DND-41 (cell line): ENCODE measurements at regions not wholly inside any gene's neighbourhood (a gene's known extent, or its start where the extent isn't known, plus 50 kb on each side); places are given as distances from the start of the nearest gene placed in this dataset.
"Not testable (repeated sequence)": the region's sequence is repeated elsewhere in the genome, so short reads cannot be mapped to it uniquely, and the experiment has no call there.

Source experiments
- CTCF ChIP-seq: IDR thresholded peaks from 2 replicates; pipeline ENCODE4 v1.5.1; 2012; ENCODE audit warnings: borderline replicate concordance, low read length, moderate library complexity, mild to moderate bottlenecking; ENCODE audit not compliant: poor library complexity, severe bottlenecking; ENCODE audit errors: extremely low read depth
- EZH2 ChIP-seq: IDR thresholded peaks from 3 replicates; pipeline ENCODE4 v1.6.1; 2012; ENCODE audit warnings: borderline replicate concordance, low read depth, mild to moderate bottlenecking, moderate library complexity, low read length, inconsistent platforms; ENCODE audit not compliant: severe bottlenecking

- not testable (repeated sequence) for TF ChIP-seq CTCF, EZH2
Observed at GRCh38 chrX:131430465-131430864, 113.4 kb upstream of the OR13H1 start.
